WTC11 (cell line): ENCODE measurements at regions not wholly inside any gene's neighbourhood (a gene's known extent, or its start where the extent isn't known, plus 50 kb on each side); places are given as distances from the start of the nearest gene placed in this dataset.

Experiments used
- ATAC-seq: fragments of 200-7000 bp; cut with Tn5 transposase; 2 replicates; pipeline ENCODE4 v1.10.0; 2021; ENCODE audit warnings: mild to moderate bottlenecking, moderate library complexity
- CTCF ChIA-PET: fragments of 300-600 bp; sonication (Branson Sonifier 250); formaldehyde crosslinking; loops from one replicate; lab custom pipeline; 2021; ENCODE audit warnings: antibody characterized with exemption; lab: Charles Lee
- POLR2A ChIA-PET: fragments of 350-600 bp; sonication (Branson Sonifier 250); formaldehyde crosslinking; loops from one replicate; lab custom pipeline; 2021; ENCODE audit warnings: antibody characterized with exemption; lab: Charles Lee
- DNase-seq: peaks from one replicate; pipeline ENCODE4 v3.0.0; 2021; ENCODE audit warnings: low spot score
- H3K27ac Mint-ChIP-seq: 2 replicates; pipeline ENCODE4 v1.8.0; 2021; ENCODE audit warnings: mixed read lengths
- H3K27me3 Mint-ChIP-seq: 2 replicates; pipeline ENCODE4 v1.8.0; 2021; ENCODE audit warnings: low read depth, mild to moderate bottlenecking, moderate library complexity, mixed read lengths
- H3K36me3 Mint-ChIP-seq: 2 replicates; pipeline ENCODE4 v1.8.0; 2021; ENCODE audit warnings: mixed read lengths
- H3K4me1 Mint-ChIP-seq: 2 replicates; pipeline ENCODE4 v1.8.0; 2022; ENCODE audit warnings: mixed read lengths
- H3K4me3 Mint-ChIP-seq: 2 replicates; pipeline ENCODE4 v1.8.0; 2021; ENCODE audit warnings: mild to moderate bottlenecking, moderate library complexity, mixed read lengths
- H3K9me3 Mint-ChIP-seq: 2 replicates; pipeline ENCODE4 v1.8.0; 2021; ENCODE audit warnings: mixed read lengths
- AR ChIP-seq: fragments of 250-450 bp; sonication (Bioruptor Pico); IDR thresholded peaks from 2 replicates; pipeline ENCODE4 v1.9.0; 2021; ENCODE audit warnings: mild to moderate bottlenecking
- E2F1 ChIP-seq: sonication (generic); formaldehyde crosslinking; IDR thresholded peaks from 2 replicates; pipeline ENCODE4 v1.8.0; 2022; ENCODE audit warnings: mild to moderate bottlenecking, missing genetic modification reagents
- EMX1 ChIP-seq: fragments of 250-450 bp; sonication (Bioruptor Pico); IDR thresholded peaks from 2 replicates; pipeline ENCODE4 v1.8.0; 2021; ENCODE audit warnings: mild to moderate bottlenecking
- FOXK1 ChIP-seq: sonication (generic); formaldehyde crosslinking; IDR thresholded peaks from 2 replicates; pipeline ENCODE4 v1.8.0; 2022; ENCODE audit warnings: mild to moderate bottlenecking, moderate library complexity, missing genetic modification reagents
- GRHL2 ChIP-seq: fragments of 250-450 bp; sonication (Bioruptor Pico); IDR thresholded peaks from 2 replicates; pipeline ENCODE4 v1.8.0; 2022; ENCODE audit warnings: mild to moderate bottlenecking, moderate library complexity; ENCODE audit not compliant: insufficient replicate concordance, severe bottlenecking
- MAX ChIP-seq: sonication (generic); formaldehyde crosslinking; IDR thresholded peaks from 2 replicates; pipeline ENCODE4 v1.8.0; 2022; ENCODE audit warnings: mild to moderate bottlenecking, missing genetic modification reagents
- MXD4 ChIP-seq: fragments of 250-450 bp; sonication (Bioruptor Pico); IDR thresholded peaks from 2 replicates; pipeline ENCODE4 v1.8.0; 2021; ENCODE audit warnings: mild to moderate bottlenecking, moderate library complexity, borderline replicate concordance
- NFYB ChIP-seq: sonication (generic); formaldehyde crosslinking; conservative IDR thresholded peaks from 2 replicates; pipeline ENCODE4 v1.8.0; 2022; ENCODE audit warnings: low read depth, missing genetic modification reagents
- OVOL2 ChIP-seq: fragments of 250-450 bp; sonication (Bioruptor Pico); IDR thresholded peaks from 2 replicates; pipeline ENCODE4 v1.9.0; 2021; ENCODE audit warnings: mild to moderate bottlenecking, borderline replicate concordance
- SOX15 ChIP-seq: fragments of 250-450 bp; sonication (Bioruptor Pico); IDR thresholded peaks from 2 replicates; pipeline ENCODE4 v1.9.0; 2021; ENCODE audit warnings: mild to moderate bottlenecking
- STAT6 ChIP-seq: sonication (generic); formaldehyde crosslinking; conservative IDR thresholded peaks from 2 replicates; pipeline ENCODE4 v1.8.1; 2023; ENCODE audit warnings: mild to moderate bottlenecking, low read depth, missing genetic modification reagents, moderate library complexity
- ZNF138 ChIP-seq: sonication (generic); formaldehyde crosslinking; conservative IDR thresholded peaks from 2 replicates; pipeline ENCODE4 v1.8.1; 2022; ENCODE audit warnings: mild to moderate bottlenecking, moderate library complexity, missing genetic modification reagents
- ZNF396 ChIP-seq: fragments of 250-450 bp; sonication (Bioruptor Pico); IDR thresholded peaks from 2 replicates; pipeline ENCODE4 v1.8.0; 2021; ENCODE audit warnings: mild to moderate bottlenecking, moderate library complexity, borderline replicate concordance
- ZNF425 ChIP-seq: fragments of 250-450 bp; sonication (Bioruptor Pico); conservative IDR thresholded peaks from 2 replicates; pipeline ENCODE4 v1.9.0; 2021; ENCODE audit warnings: mild to moderate bottlenecking

GRCh38 chr10:29751684-29752083 is 116.9 kb upstream of the SVIL start:
- no peaks in the 10 kb centered on the region for H3K9me3 Mint-ChIP-seq
- ATAC-seq: no peak
- no peak overlapping the region for H3K27ac Mint-ChIP-seq

GRCh38 chr10:29751240-29751639 is 116.5 kb upstream of the SVIL start:
- no peak overlapping the region for H3K4me3 Mint-ChIP-seq
- TF ChIP-seq STAT6 (CRISPR knock-in tag): no peak
- TF ChIP-seq ZNF138: no peak
- TF ChIP-seq SOX15 (CRISPR knock-in tag): no peak
- TF ChIP-seq OVOL2 (CRISPR knock-in tag): no peak
- no peak for TF ChIP-seq MAX (CRISPR knock-in tag)
- TF ChIP-seq FOXK1 (CRISPR knock-in tag): no peak
- TF ChIP-seq EMX1 (CRISPR knock-in tag): no peak
- TF ChIP-seq NFYB: no peak
- TF ChIP-seq MXD4: no peak
- TF ChIP-seq E2F1: no peak
- no peak for TF ChIP-seq ZNF425 (CRISPR knock-in tag)
- no peak for TF ChIP-seq ZNF396 (CRISPR knock-in tag)
- TF ChIP-seq, all 79 proteins: peak for 0
- H3K9me3 Mint-ChIP-seq: no peaks in the 10 kb centered on the region
- ATAC-seq (no peak), DNase-seq (no peak)
- H3K27ac Mint-ChIP-seq: no peak overlapping the region
- H3K4me1 Mint-ChIP-seq: peaks cover 23% of the 10 kb centered on the region
- POLR2A ChIA-PET: no interaction called here
- CTCF ChIA-PET: interaction anchor here (0.6 kb wide), 2 partner anchors 107 to 216 kb away, joined by 3 read pairs; no protein-coding TSS in a partner anchor
- no peaks in the 10 kb centered on the region for H3K36me3 Mint-ChIP-seq
- H3K27me3 Mint-ChIP-seq: no peaks in the 10 kb centered on the region

More at GRCh38 chr10:29751684-29752083, 116.9 kb upstream of the SVIL start:
- TF ChIP-seq AR (CRISPR knock-in tag) (no peak), E2F1 (no peak), GRHL2 (CRISPR knock-in tag) (no peak)
- no peak for DNase-seq
- Mint-ChIP-seq H3K4me1 (peaks cover 27% of the 10 kb centered on the region), H3K4me3 (no peak overlapping the region), H3K36me3 (no peaks in the 10 kb centered on the region), H3K27me3 (no peaks in the 10 kb centered on the region)
- POLR2A ChIA-PET: no interaction called here
- CTCF ChIA-PET: interaction anchor here (0.6 to 1.1 kb wide), 2 partner anchors 16 to 216 kb away, joined by 3 read pairs; no protein-coding TSS in a partner anchor
